ENCODE measurements at regions not wholly inside any gene's neighbourhood (a gene's known extent, or its start where the extent isn't known, plus 50 kb on each side); places are given as distances from the start of the nearest gene placed in this dataset.

GRCh38 chr1:182259968-182260367, 131.6 kb downstream of the GLUL start:
- TF ChIP-seq POLR2A (IDR thresholded peaks at IDR 0.05) (no peak), CTCF (IDR thresholded peaks at IDR 0.05) (no peak)

All from Peyer's patch (tissue), 4 donors.